Fibroblast of lung (primary cell): ENCODE measurements at regions not wholly inside any gene's neighbourhood (a gene's known extent, or its start where the extent isn't known, plus 50 kb on each side); places are given as distances from the start of the nearest gene placed in this dataset.

Source experiments
- DNase-seq, 2 donors: peaks; one replicate each; pipeline versions ENCODE4 v3.0.0 to v3.0.0-alpha.2; 2010; ENCODE audit warnings: low read depth in 2 of 2
- H2AFZ ChIP-seq: 2 replicates; pipeline ENCODE4 v1.5.1; 2012; ENCODE audit warnings: low read length, control low read depth, inconsistent platforms
- H3K27ac ChIP-seq: 2 replicates; pipeline ENCODE4 v1.5.1; 2011; ENCODE audit warnings: low read length, control low read depth; ENCODE audit not compliant: insufficient read depth
- H3K27me3 ChIP-seq: 2 replicates; pipeline ENCODE4 v1.5.1; 2011; ENCODE audit warnings: mild to moderate bottlenecking, low read length; ENCODE audit not compliant: control insufficient read depth, insufficient read depth
- H3K36me3 ChIP-seq: 2 replicates; pipeline ENCODE4 v1.5.1; 2011; ENCODE audit warnings: low read length; ENCODE audit not compliant: control insufficient read depth, insufficient read depth
- H3K4me1 ChIP-seq: 2 replicates; pipeline ENCODE4 v1.5.1; 2011; ENCODE audit warnings: low read length; ENCODE audit not compliant: control insufficient read depth, insufficient read depth; ENCODE audit errors: extremely low read depth
- H3K4me2 ChIP-seq: 2 replicates; pipeline ENCODE4 v1.5.1; 2011; ENCODE audit warnings: low read length, control low read depth; ENCODE audit not compliant: insufficient read depth; ENCODE audit errors: extremely low read depth
- H3K4me3 ChIP-seq, 4 experiments: fragments of 200-600 bp in 1 of 4; sonication (generic) in 1 of 4; replicated peaks in 1 of 4; 2 replicates each; pipeline ENCODE4 v1.5.1; 2011 to 2016; ENCODE audit warnings: low read length in 4 of 4, low read depth in 3 of 4, mild to moderate bottlenecking in 3 of 4, control low read depth in 2 of 4, inconsistent platforms in 1 of 4, mixed read lengths in 1 of 4; ENCODE audit not compliant: insufficient read depth in 1 of 4; ENCODE audit errors: control extremely low read depth in 1 of 4
- H3K79me2 ChIP-seq: 2 replicates; pipeline ENCODE4 v1.5.1; 2012; ENCODE audit warnings: mild to moderate bottlenecking, low read length, inconsistent platforms; ENCODE audit not compliant: control insufficient read depth, insufficient read depth
- H3K9ac ChIP-seq: 2 replicates; pipeline ENCODE4 v1.5.1; 2011; ENCODE audit warnings: mild to moderate bottlenecking, low read length, control low read depth; ENCODE audit not compliant: insufficient read depth
- H3K9me3 ChIP-seq: 2 replicates; pipeline ENCODE4 v1.5.1; 2012; ENCODE audit warnings: low read depth, low read length; ENCODE audit not compliant: control insufficient read depth, insufficient read depth
- H4K20me1 ChIP-seq: 2 replicates; pipeline ENCODE4 v1.5.1; 2011; ENCODE audit warnings: low read length; ENCODE audit not compliant: control insufficient read depth, insufficient read depth; ENCODE audit errors: extremely low read depth
- CTCF ChIP-seq, 2 donors: IDR thresholded peaks in 1 of 2; conservative IDR thresholded peaks in 1 of 2; 1 replicate in 1 of 2; 2 replicates in 1 of 2; pipeline ENCODE4 v1.5.1; 2011 to 2012; ENCODE audit warnings: low read length in 2 of 2, control low read depth in 1 of 2, inconsistent platforms in 1 of 2, low read depth in 1 of 2, mild to moderate bottlenecking in 1 of 2
- EZH2 ChIP-seq: IDR thresholded peaks from 2 replicates; pipeline ENCODE4 v1.5.1; 2012; ENCODE audit warnings: low read length, control low read depth, mild to moderate bottlenecking; ENCODE audit errors: missing control alignments

GRCh38 chr4:93894995-93895394 lies 66.4 kb downstream of the ATOH1 start:
- Histone ChIP-seq H3K9me3 (no peaks in the 10 kb centered on the region), H3K4me2 (no peak overlapping the region), H2AFZ (no peak overlapping the region), H4K20me1 (no peaks in the 10 kb centered on the region), H3K4me1 (no peaks in the 10 kb centered on the region), H3K27ac (no peak overlapping the region), H3K27me3 (no peaks in the 10 kb centered on the region), H3K4me3 (no peak overlapping the region), H3K36me3 (no peaks in the 10 kb centered on the region), H3K9ac (no peak overlapping the region), H3K79me2 (no peaks in the 10 kb centered on the region)
- DNase-seq: no peak
- no peak for TF ChIP-seq EZH2
- TF ChIP-seq CTCF (conservative IDR thresholded peaks at IDR 0.05 in 1 of 2, IDR thresholded peaks at IDR 0.05 in 1 of 2; ENCODE audit: low read depth in 1 of 2, low read length in 2 of 2): no peak

GRCh38 chr4:93896516-93896915 lies 68.0 kb downstream of the ATOH1 start:
- H3K4me1 ChIP-seq: no peaks in the 10 kb centered on the region
- H3K4me2 ChIP-seq: no peak overlapping the region
- H3K4me3 ChIP-seq: no peak overlapping the region
- no peak overlapping the region for H2AFZ ChIP-seq
- no peak for TF ChIP-seq EZH2
- no peak for TF ChIP-seq CTCF (conservative IDR thresholded peaks at IDR 0.05 in 1 of 2, IDR thresholded peaks at IDR 0.05 in 1 of 2; ENCODE audit: low read depth in 1 of 2, low read length in 2 of 2)
- H3K9ac ChIP-seq: no peak overlapping the region
- H3K36me3 ChIP-seq: no peaks in the 10 kb centered on the region
- H3K27ac ChIP-seq: no peak overlapping the region
- H3K9me3 ChIP-seq: no peaks in the 10 kb centered on the region
- no peak for DNase-seq
- H3K27me3 ChIP-seq: no peaks in the 10 kb centered on the region
- no peaks in the 10 kb centered on the region for H4K20me1 ChIP-seq
- H3K79me2 ChIP-seq: no peaks in the 10 kb centered on the region

- no peak for TF ChIP-seq EZH2
- peak in 1 of 2 donors; percentile 12 for TF ChIP-seq CTCF (conservative IDR thresholded peaks at IDR 0.05 in 1 of 2, IDR thresholded peaks at IDR 0.05 in 1 of 2; ENCODE audit: low read depth in 1 of 2, low read length in 2 of 2)
- H2AFZ ChIP-seq: no peak overlapping the region
- no peaks in the 10 kb centered on the region for H3K36me3 ChIP-seq
- DNase-seq: no peak
- no peaks in the 10 kb centered on the region for H3K4me1 ChIP-seq
- no peak overlapping the region for H3K27ac ChIP-seq
- H3K9me3 ChIP-seq: no peaks in the 10 kb centered on the region
- H3K9ac ChIP-seq: no peak overlapping the region
- H3K27me3 ChIP-seq: no peaks in the 10 kb centered on the region
- no peaks in the 10 kb centered on the region for H4K20me1 ChIP-seq
- no peaks in the 10 kb centered on the region for H3K79me2 ChIP-seq
- no peak overlapping the region for H3K4me3 ChIP-seq
- no peak overlapping the region for H3K4me2 ChIP-seq
Observed at GRCh38 chr4:93897559-93897958, 69.0 kb downstream of the ATOH1 start.
